RWPE2 (cell line): ENCODE measurements at regions not wholly inside any gene's neighbourhood (a gene's known extent, or its start where the extent isn't known, plus 50 kb on each side); places are given as distances from the start of the nearest gene placed in this dataset.
"Not testable (repeated sequence)": the region's sequence is repeated elsewhere in the genome, so short reads cannot be mapped to it uniquely, and the experiment has no call there.

Source experiments
- ATAC-seq: fragments of 200-7000 bp; cut with Tn5 transposase; 3 replicates; pipeline ENCODE4 v1.9.1; 2021; ENCODE audit warnings: low read depth
- DNase-seq: peaks from one replicate; pipeline ENCODE4 v3.0.0-alpha.2; 2020; ENCODE audit warnings: low spot score
- H3K27ac ChIP-seq: fragments of 450-650 bp; 2 replicates; pipeline ENCODE4 v1.5.1; 2017; ENCODE audit warnings: mild to moderate bottlenecking; ENCODE audit not compliant: poor library complexity, severe bottlenecking
- H3K27me3 ChIP-seq: fragments of 250-450 bp; sonication (Bioruptor Pico); 2 replicates; pipeline ENCODE4 v1.5.1; 2021; ENCODE audit warnings: mild to moderate bottlenecking, moderate library complexity; ENCODE audit not compliant: insufficient read depth, poor library complexity, severe bottlenecking
- H3K36me3 ChIP-seq: fragments of 250-450 bp; sonication (Bioruptor Pico); 2 replicates; pipeline ENCODE4 v1.5.1; 2020; ENCODE audit warnings: low read depth, mild to moderate bottlenecking, moderate library complexity
- H3K4me1 ChIP-seq: fragments of 250-450 bp; sonication (Bioruptor Pico); 2 replicates; pipeline ENCODE4 v1.5.1; 2021; ENCODE audit warnings: mild to moderate bottlenecking, moderate library complexity; ENCODE audit not compliant: insufficient read depth, poor library complexity, severe bottlenecking
- H3K4me3 ChIP-seq: fragments of 250-450 bp; sonication (Bioruptor Pico); 2 replicates; pipeline ENCODE4 v1.5.1; 2021; ENCODE audit warnings: mild to moderate bottlenecking, moderate library complexity; ENCODE audit not compliant: severe bottlenecking
- H3K9me3 ChIP-seq: fragments of 250-450 bp; sonication (Bioruptor Pico); 2 replicates; pipeline ENCODE4 v1.5.1; 2021; ENCODE audit warnings: mild to moderate bottlenecking, moderate library complexity; ENCODE audit not compliant: severe bottlenecking
- TF ChIP-seq, protein P1 (sequence below): fragments of 450-650 bp; IDR thresholded peaks from one replicate; pipeline ENCODE4 v1.5.1; 2017; ENCODE audit warnings: mild to moderate bottlenecking, moderate library complexity; ENCODE audit not compliant: poor library complexity, severe bottlenecking

DNA sequence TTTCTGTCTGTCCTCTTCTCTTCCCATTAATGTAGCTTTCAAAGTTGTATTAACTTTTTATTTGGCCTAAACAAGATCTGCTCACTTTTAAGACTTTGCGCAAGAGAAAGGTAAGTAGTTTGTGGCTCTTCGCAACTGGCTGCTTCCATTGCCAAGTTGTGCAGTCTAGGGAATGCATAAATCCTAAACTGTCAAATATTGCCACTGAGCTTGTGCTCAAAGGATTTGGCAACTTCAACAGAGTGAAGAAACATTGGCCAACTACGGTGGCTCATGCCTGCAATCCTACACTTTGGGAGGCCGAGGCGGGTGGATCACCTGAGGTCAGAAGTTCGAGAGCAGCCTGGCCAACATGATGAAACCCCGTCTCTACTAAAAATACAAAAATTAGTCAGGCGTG is 826.4 kb downstream of the EPHA4 start:
- Histone ChIP-seq H3K4me1 (no peaks in the 10 kb centered on the region), H3K9me3 (no peaks in the 10 kb centered on the region), H3K27ac (no peak overlapping the region), H3K27me3 (no peaks in the 10 kb centered on the region), H3K36me3 (no peaks in the 10 kb centered on the region), H3K4me3 (no peak overlapping the region)
- TF ChIP-seq, protein P1, sequence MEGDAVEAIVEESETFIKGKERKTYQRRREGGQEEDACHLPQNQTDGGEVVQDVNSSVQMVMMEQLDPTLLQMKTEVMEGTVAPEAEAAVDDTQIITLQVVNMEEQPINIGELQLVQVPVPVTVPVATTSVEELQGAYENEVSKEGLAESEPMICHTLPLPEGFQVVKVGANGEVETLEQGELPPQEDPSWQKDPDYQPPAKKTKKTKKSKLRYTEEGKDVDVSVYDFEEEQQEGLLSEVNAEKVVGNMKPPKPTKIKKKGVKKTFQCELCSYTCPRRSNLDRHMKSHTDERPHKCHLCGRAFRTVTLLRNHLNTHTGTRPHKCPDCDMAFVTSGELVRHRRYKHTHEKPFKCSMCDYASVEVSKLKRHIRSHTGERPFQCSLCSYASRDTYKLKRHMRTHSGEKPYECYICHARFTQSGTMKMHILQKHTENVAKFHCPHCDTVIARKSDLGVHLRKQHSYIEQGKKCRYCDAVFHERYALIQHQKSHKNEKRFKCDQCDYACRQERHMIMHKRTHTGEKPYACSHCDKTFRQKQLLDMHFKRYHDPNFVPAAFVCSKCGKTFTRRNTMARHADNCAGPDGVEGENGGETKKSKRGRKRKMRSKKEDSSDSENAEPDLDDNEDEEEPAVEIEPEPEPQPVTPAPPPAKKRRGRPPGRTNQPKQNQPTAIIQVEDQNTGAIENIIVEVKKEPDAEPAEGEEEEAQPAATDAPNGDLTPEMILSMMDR = no peak
- DNase-seq (no peak), ATAC-seq (no peak)

DNA sequence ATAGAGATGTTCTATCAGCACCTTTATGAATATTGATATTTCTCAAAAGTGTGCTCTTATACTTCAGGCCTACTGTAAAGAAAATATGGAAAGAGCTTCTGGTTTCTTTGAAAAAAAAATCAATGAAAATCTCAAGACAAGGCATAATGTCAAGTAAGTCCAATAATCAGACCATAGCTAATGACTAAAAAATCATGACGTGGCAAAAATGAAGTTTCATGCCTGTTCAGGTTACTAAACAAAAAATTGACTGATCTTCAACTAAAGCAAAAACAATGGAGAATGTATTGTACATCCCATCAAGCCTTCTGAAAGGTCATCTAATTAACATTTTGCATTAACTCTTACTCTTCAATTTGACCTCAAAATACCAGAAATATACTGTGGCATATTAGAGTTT is 824.4 kb downstream of the EPHA4 start:
- DNase-seq (no peak), ATAC-seq (no peak)
- no peak overlapping the region for H3K4me3 ChIP-seq
- no peaks in the 10 kb centered on the region for H3K27me3 ChIP-seq
- no peaks in the 10 kb centered on the region for H3K9me3 ChIP-seq
- TF ChIP-seq, protein P1 = no peak
- no peaks in the 10 kb centered on the region for H3K36me3 ChIP-seq
- H3K27ac ChIP-seq = no peak overlapping the region
- no peaks in the 10 kb centered on the region for H3K4me1 ChIP-seq

DNA sequence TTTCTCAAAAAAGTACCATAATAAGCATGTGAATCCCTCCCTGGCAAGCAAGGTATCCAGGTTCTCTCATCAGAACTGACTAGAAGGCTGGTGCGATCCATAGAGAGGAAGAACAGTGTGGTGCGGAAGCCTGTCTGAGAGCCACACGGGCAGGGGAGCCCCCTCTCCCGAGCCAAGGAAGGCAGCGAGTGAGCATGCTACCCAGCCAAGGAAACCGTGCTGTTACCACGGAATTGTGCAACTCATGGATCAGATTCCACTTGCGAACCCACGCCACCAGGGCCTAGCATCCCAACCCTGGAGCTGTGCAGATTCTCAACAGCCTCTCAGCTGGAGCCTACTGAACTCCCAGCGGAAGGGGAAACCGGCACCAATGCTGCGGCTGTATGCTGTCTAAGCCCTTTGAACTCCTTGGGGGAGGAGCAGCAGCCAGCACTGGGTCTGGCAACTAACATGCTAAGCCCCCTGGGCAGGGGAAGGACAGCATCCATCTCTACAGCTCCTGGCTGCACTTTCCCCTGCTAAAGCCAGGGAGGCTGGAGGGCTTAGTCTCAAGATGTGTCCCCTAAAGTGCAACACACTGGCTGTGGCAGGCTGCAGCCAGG is 823.1 kb downstream of the EPHA4 start:
- H3K27ac ChIP-seq = no peak overlapping the region
- TF ChIP-seq, protein P1 = no peak
- ATAC-seq = no peak
- H3K27me3 ChIP-seq = no peaks in the 10 kb centered on the region
- no peak for DNase-seq
- no peak overlapping the region for H3K4me3 ChIP-seq
- H3K36me3 ChIP-seq = no peaks in the 10 kb centered on the region
- no peaks in the 10 kb centered on the region for H3K9me3 ChIP-seq
- no peaks in the 10 kb centered on the region for H3K4me1 ChIP-seq

DNA sequence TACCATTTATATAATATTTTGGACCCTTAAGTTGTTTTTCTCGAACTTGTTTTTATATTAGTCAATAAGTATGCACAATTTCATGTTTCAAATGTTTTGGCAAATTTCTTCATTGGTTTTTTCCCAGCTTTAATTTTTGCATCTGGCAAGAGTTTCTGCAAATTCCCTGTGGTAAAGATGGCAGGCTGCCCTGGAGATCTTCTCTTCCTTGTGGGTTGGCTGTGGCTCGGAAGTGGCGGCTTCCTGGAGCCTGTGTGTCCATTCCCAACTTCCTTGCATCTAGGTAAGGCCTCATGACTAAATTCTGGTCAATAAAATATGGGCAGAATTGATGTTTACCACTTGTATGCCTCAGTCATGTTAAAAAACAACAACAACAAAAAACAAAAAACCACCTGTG is 818.6 kb downstream of the EPHA4 start:
- no peak overlapping the region for H3K27ac ChIP-seq
- ATAC-seq (no peak), DNase-seq (no peak)
- no peaks in the 10 kb centered on the region for H3K27me3 ChIP-seq
- TF ChIP-seq, protein P1 = no peak
- no peaks in the 10 kb centered on the region for H3K4me1 ChIP-seq
- no peak overlapping the region for H3K4me3 ChIP-seq
- H3K36me3 ChIP-seq = no peaks in the 10 kb centered on the region
- H3K9me3 ChIP-seq = no peaks in the 10 kb centered on the region

DNA sequence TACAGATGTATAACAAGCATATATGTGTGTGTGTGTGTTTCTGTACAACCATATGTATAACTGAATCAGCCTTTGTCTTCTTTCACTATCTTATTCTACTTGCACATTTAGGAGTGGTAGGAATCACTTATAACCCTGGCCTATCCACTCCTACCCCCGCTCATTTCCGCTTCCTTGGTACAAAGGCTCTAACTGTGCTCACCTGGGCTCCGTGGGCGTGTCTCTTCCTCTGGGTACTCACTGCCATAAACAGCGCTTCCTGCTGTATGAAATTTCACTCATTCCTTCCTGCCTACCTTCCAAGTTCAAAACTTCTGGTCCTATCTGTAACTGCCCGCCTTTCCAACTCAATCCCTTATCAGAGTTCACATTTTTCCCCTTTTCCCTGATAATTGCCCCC is 815.5 kb downstream of the EPHA4 start:
- no peaks in the 10 kb centered on the region for H3K27me3 ChIP-seq
- DNase-seq = no peak
- no peaks in the 10 kb centered on the region for H3K36me3 ChIP-seq
- TF ChIP-seq, protein P1 = no peak
- no peak overlapping the region for H3K4me3 ChIP-seq
- no peak overlapping the region for H3K27ac ChIP-seq
- no peaks in the 10 kb centered on the region for H3K4me1 ChIP-seq
- no peak for ATAC-seq
- H3K9me3 ChIP-seq = no peaks in the 10 kb centered on the region

DNA sequence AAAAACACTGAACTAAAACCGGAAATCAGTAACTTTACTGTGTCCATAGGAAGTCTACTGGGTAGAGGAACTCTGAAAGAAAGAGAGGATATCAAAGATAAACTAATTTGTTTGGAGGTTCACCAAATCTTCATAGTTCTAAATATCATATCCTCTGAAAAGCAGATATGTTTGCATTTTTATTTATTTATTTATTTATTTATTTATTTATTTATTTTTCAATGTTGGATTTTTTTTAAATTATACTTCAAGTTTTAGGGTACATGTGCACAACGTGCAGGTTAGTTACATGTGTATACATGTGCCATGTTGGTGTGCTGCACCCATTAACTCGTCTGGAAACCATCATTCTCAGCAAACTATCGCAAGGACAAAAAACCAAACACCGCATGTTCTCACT is 813.7 kb downstream of the EPHA4 start:
- not testable (repeated sequence) for H3K36me3 ChIP-seq, H3K27me3 ChIP-seq, ATAC-seq, DNase-seq, H3K27ac ChIP-seq, H3K9me3 ChIP-seq, H3K4me3 ChIP-seq, H3K4me1 ChIP-seq
